K562 (cell line): ENCODE measurements at regions not wholly inside any gene's neighbourhood (a gene's known extent, or its start where the extent isn't known, plus 50 kb on each side); places are given as distances from the start of the nearest gene placed in this dataset.

Experiments
- ATAC-seq: fragments of 200-7000 bp; cut with Tn5 transposase; 3 replicates; pipeline ENCODE4 v1.9.1; 2020; ENCODE audit warnings: moderate library complexity
- BruUV-seq: library from RNA; stranded (reverse); fragments of 400-500 nt; replicated peaks from 2 replicates; lab custom pipeline; 2021; lab: Mats Ljungman, UMichigan
- CTCF ChIA-PET: fragments of 300-600 bp; formaldehyde crosslinking; extraction: SDS; loops from one replicate; lab custom pipeline; 2021; ENCODE audit warnings: low intra/inter-chr PET ratio; lab: Yijun Ruan, JAX
- POLR2A ChIA-PET: fragments of 300-600, 350-650 bp; sonication (Branson Sonifier 250); formaldehyde crosslinking; extraction: SDS; loops from one replicate; lab custom pipeline; 2021; ENCODE audit warnings: antibody characterized with exemption, inconsistent platforms; lab: Yijun Ruan, JAX
- DNase-seq, 4 experiments: peaks; one replicate each; pipeline versions ENCODE4 v3.0.0 to v3.0.0-alpha.2; 2011 to 2018; ENCODE audit warnings: low spot score in 3 of 4, mixed read lengths in 3 of 4; ENCODE audit errors: extremely low read depth in 1 of 4
- FAIRE-seq: peaks from 2 replicates; lab custom pipeline; 2011; peaks lifted over from hg19 to GRCh38; lab: Jason Lieb, UNC
- H2AFZ ChIP-seq: 2 replicates; pipeline ENCODE4 v1.6.0; 2011; ENCODE audit warnings: low read depth, low read length, control low read depth, inconsistent platforms
- H3K27ac ChIP-seq: fragments of 200-600 bp; 3 replicates; pipeline ENCODE4 v1.8.0; 2011; ENCODE audit warnings: low read depth, mild to moderate bottlenecking, control low read depth, inconsistent platforms, low read length, moderate library complexity, mixed read lengths; ENCODE audit errors: extremely low read depth
- H3K27me3 ChIP-seq, 2 experiments: fragments of 300-600 bp in 1 of 2; 2 replicates in 1 of 2; 3 replicates in 1 of 2; pipeline versions ENCODE4 v1.6.0 to v1.8.0; 2011; ENCODE audit warnings: inconsistent platforms in 2 of 2, low read length in 2 of 2, mild to moderate bottlenecking in 1 of 2, mixed read lengths in 1 of 2, moderate library complexity in 1 of 2; ENCODE audit not compliant: control insufficient read depth in 2 of 2, insufficient read depth in 2 of 2
- H3K36me3 ChIP-seq: fragments of 300-600 bp; 3 replicates; pipeline ENCODE4 v1.8.0; 2011; ENCODE audit warnings: mild to moderate bottlenecking, low read length, inconsistent platforms; ENCODE audit not compliant: control insufficient read depth, insufficient read depth
- H3K4me1 ChIP-seq, 2 experiments: fragments of 200-600 bp in 1 of 2; replicated peaks in 1 of 2; 2 replicates in 1 of 2; 3 replicates in 1 of 2; pipeline versions ENCODE4 v1.5.1 to v1.8.0; 2011; ENCODE audit warnings: inconsistent platforms in 2 of 2, low read length in 2 of 2, mild to moderate bottlenecking in 1 of 2, mixed read lengths in 1 of 2, moderate library complexity in 1 of 2; ENCODE audit not compliant: control insufficient read depth in 2 of 2, insufficient read depth in 2 of 2
- H3K4me2 ChIP-seq: 2 replicates; pipeline ENCODE4 v1.6.1; 2011; ENCODE audit warnings: low read length, control low read depth, inconsistent platforms, mixed read lengths; ENCODE audit not compliant: insufficient read depth
- H3K4me3 ChIP-seq: fragments of 200-600 bp; sonication (generic), shearing (Covaris generic); 2 replicates; pipeline ENCODE4 v1.5.1; 2016; ENCODE audit warnings: control low read depth, inconsistent platforms
- H3K79me2 ChIP-seq: fragments of 200-600 bp; 3 replicates; pipeline ENCODE4 v1.8.0; 2011; ENCODE audit warnings: low read length, inconsistent platforms; ENCODE audit not compliant: control insufficient read depth, insufficient read depth
- H3K9ac ChIP-seq, 2 experiments: 2 replicates each; pipeline versions ENCODE4 v1.6.0 to v1.6.1; 2011; ENCODE audit warnings: low read depth in 2 of 2, low read length in 2 of 2, control low read depth in 1 of 2, inconsistent platforms in 1 of 2, mild to moderate bottlenecking in 1 of 2, mixed read lengths in 1 of 2; ENCODE audit not compliant: insufficient read depth in 1 of 2
- H3K9me1 ChIP-seq: one replicate; pipeline ENCODE4 v1.6.0; 2011; ENCODE audit warnings: inconsistent platforms, mild to moderate bottlenecking, low read length, moderate library complexity; ENCODE audit not compliant: control insufficient read depth, insufficient read depth
- H3K9me3 ChIP-seq: replicated peaks from 2 replicates; pipeline ENCODE4 v1.5.1; 2011; ENCODE audit warnings: low read depth, low read length, inconsistent platforms; ENCODE audit not compliant: control insufficient read depth, insufficient read depth
- H4K20me1 ChIP-seq: replicated peaks from 2 replicates; pipeline ENCODE4 v1.6.1; 2011; ENCODE audit warnings: low read length, inconsistent platforms, mixed read lengths; ENCODE audit not compliant: control insufficient read depth, insufficient read depth
- DACH1 ChIP-seq: fragments of 450-650 bp; IDR thresholded peaks from 2 replicates; pipeline ENCODE4 v1.6.1; 2018; ENCODE audit not compliant: partially characterized antibody
- ELF2 ChIP-seq: fragments of 250-450 bp; sonication (Bioruptor Pico); IDR thresholded peaks from 2 replicates; pipeline ENCODE4 v1.5.0; 2021; ENCODE audit warnings: mild to moderate bottlenecking
- POLR2AphosphoS5 ChIP-seq: IDR thresholded peaks from 2 replicates; pipeline ENCODE4 v1.6.1; 2011; ENCODE audit warnings: mild to moderate bottlenecking, low read depth, low read length, moderate library complexity; ENCODE audit not compliant: control insufficient read depth, insufficient read depth
- SOX6 ChIP-seq: fragments of 450-650 bp; IDR thresholded peaks from 2 replicates; pipeline ENCODE4 v1.6.1; 2014; ENCODE audit warnings: mild to moderate bottlenecking
- TEAD2 ChIP-seq: fragments of 450-650 bp; IDR thresholded peaks from 2 replicates; pipeline ENCODE4 v1.6.1; 2016; ENCODE audit warnings: missing genetic modification characterization, control low read depth, missing compliant biosample characterization
- ZEB2 ChIP-seq: fragments of 450-650 bp; IDR thresholded peaks from 2 replicates; pipeline ENCODE4 v1.6.1; 2016
- ZFP36 ChIP-seq: fragments of 150-350 bp; IDR thresholded peaks from 2 replicates; pipeline ENCODE4 v1.6.1; 2018; ENCODE audit warnings: low read length, low read depth; ENCODE audit not compliant: partially characterized antibody
- WGBS: fragments of 100-300 bp; shearing (Covaris generic); methylation state at CpG from one replicate; pipeline ENCODE4 v1.1.6; 2016; ENCODE audit warnings: low coverage, mixed read lengths; ENCODE audit not compliant: insufficient coverage; ENCODE audit errors: missing lambda C conversion rate; 5-methylcytosine and 5-hydroxymethylcytosine counted together
- in situ Hi-C: fragments of 300-500 bp; cut with MboI; formaldehyde crosslinking; loops from 4 replicates; pipeline ENCODE4 v1.15.0; 2018; ENCODE audit warnings: inconsistent platforms, mixed read lengths
- intact Hi-C: fragments of 100-400 bp; cut with micrococcal nuclease; formaldehyde crosslinking; loops from 2 replicates; pipeline ENCODE4 v1.14.2; 2022

DNA sequence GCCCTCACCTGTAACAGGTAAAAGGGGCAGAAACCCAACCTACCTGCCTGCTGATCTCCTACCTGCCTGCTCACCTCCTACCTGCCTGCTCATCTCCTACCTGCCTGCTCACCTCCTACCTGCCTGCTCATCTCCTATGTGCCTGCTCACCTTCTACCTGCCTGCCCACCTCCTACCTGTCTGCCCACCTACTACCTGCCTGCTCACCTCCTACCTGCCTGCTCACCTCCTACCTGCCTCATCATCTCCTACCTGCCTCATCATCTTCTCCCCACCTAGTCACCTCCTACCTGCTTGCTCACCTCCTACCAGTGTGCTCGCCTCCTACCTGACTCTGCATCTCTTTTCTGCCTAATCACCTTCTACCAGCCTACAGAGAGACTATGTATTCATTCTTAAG, 452.9 kb downstream of the MATN1 start:
- Histone ChIP-seq H3K9me3 (no peaks in the 10 kb centered on the region), H3K27ac (no peak overlapping the region), H3K4me1 (no peaks in the 10 kb centered on the region), H3K27me3 (peaks cover 0 to 6% of the 10 kb centered on the region in 2 experiments; a peak in 1 of 5 replicates), H2AFZ (no peak overlapping the region), H4K20me1 (no peaks in the 10 kb centered on the region), H3K4me3 (no peak overlapping the region), H3K4me2 (no peak overlapping the region), H3K79me2 (no peaks in the 10 kb centered on the region), H3K36me3 (no peaks in the 10 kb centered on the region), H3K9ac (no peak overlapping the region), H3K9me1 (peaks cover 2% of the 10 kb centered on the region)
- TF ChIP-seq ELF2 (CRISPR knock-in tag) (no peak), ZEB2 (peak; percentile 39; the same call in 1 of the 2 replicates)
- in situ Hi-C loops, result no loop called here
- ChIA-PET POLR2A (no interaction called here), CTCF (no interaction called here)
- ATAC-seq (no peak), DNase-seq (no peak), FAIRE-seq (no peak)
- BruUV-seq, result no TSS peak
- intact Hi-C loops, result no loop called here
- 0% methylated on average over 1 of the region's 1 CpG for WGBS

DNA sequence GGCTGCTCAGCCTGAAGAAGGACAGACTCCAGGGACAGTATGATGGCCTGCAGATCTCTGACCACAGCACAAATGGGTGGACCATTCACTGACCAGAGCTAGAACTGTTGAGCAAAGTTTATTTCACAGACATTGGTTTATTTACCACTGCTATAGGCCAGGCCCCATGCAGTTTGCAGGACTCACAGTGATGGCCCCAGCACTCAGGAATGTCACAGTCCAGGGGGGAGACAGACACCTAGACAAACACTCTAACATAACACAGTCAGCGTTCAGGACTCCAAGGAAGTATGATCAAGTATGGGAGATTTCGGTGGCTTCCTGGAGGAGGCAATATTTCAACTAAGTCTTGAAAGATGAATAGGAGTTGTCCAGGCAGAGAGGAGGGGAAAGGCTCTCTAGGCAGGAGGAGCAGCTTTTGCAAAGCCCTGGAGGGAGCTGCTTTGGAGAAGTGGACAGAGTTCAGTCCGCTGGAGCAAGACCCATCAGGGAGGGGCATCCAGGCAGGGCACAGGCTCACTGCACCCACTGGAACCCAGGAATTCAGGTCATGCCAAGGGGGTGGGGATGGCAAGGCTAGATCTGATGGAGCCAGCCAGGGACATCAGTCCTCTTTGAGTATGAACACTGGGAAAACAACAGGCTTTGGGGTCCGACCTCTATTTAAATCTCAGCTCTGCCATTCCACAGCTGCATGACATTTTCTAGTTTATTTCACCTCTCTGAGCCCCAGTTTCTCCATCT, 454.3 kb downstream of the MATN1 start:
- FAIRE-seq, result no peak
- intact Hi-C loops (no loop called here), in situ Hi-C loops (no loop called here)
- BruUV-seq, result no TSS peak
- Histone ChIP-seq H3K4me1 (no peaks in the 10 kb centered on the region), H3K27me3 (peaks cover 0 to 11% of the 10 kb centered on the region in 2 experiments; a peak in 2 of 5 replicates), H3K4me2 (no peak overlapping the region), H4K20me1 (no peaks in the 10 kb centered on the region), H3K79me2 (no peaks in the 10 kb centered on the region), H3K9me1 (peaks cover 2% of the 10 kb centered on the region), H3K9me3 (no peaks in the 10 kb centered on the region), H3K36me3 (no peaks in the 10 kb centered on the region), H3K27ac (no peak overlapping the region), H3K9ac (no peak overlapping the region), H3K4me3 (no peak overlapping the region), H2AFZ (no peak overlapping the region)
- ATAC-seq, result no peak
- CTCF ChIA-PET, result no interaction called here
- no peak for DNase-seq
- TF ChIP-seq TEAD2 (no peak), DACH1 (no peak), SOX6 (no peak), POLR2AphosphoS5 (no peak), ZFP36 (peak; percentile 58)
- POLR2A ChIA-PET, result interaction anchor here (0.6 kb wide), 3 partner anchors 20 to 463 kb away, joined by 3 read pairs; no protein-coding TSS in a partner anchor
- 0% methylated on average over 4 of the region's 4 CpGs for WGBS
